CD4-positive, alpha-beta T cell treated with Interleukin-6 for 4 hours (primary cell): ENCODE measurements at regions not wholly inside any gene's neighbourhood (a gene's known extent, or its start where the extent isn't known, plus 50 kb on each side); places are given as distances from the start of the nearest gene placed in this dataset.

Source experiments
- DNase-seq: peaks from one replicate; pipeline ENCODE4 v3.0.0-alpha.2; 2020; ENCODE audit warnings: mixed read lengths

DNA sequence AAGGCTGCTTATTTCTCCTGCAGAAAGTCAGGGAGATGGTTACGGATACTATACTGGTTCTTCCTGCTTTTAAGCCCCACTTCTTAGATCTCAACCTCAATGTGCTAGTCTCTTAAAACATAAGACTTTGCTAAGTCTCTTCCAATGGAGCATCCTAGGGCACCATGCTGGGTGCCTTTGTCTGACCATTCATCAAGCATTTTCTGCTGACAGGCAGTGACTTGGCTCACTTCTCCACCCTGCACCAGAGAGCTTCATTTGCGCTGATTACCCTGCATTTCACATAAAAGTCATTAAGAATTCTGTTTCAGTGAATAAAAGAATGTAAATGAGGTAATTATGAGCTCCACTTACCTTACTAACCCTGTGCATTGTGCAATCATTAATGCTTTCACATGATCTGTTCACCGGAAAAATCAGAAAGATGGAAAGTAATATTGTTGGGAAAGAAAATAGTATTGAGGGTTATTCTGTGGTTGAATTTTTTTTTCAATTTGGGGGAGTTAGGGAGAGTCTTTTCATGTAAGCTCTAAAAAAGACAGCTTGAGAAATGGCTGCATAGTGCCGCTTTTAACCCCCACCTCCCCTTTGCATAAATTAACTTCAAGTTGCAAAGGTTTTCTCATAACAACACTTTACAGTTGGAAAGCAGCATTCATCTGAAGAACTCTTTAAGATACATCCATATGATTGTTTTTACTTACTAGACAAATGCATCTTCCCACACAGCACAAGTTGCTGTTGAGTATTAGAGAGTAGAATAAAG is 677.3 kb upstream of the KIRREL3 start:
- no peak for DNase-seq

DNA sequence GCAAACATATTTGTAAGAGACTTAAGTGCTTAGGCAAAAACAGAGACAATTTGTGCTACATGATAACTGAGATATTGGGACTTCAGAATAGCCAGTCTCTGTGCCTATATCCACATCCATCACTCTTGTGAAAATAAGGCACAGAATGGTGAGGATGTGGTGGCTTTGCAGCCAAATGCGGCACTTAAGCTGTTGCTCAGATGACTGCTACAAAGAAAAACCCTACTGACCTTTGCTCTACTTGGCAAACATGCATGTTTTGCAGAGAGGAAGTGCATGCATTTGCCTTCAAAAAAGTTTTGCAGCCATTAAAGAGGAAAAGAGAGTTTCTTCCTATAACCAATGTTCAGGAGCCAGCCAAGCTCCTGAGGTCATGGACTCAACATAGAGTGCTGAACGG is 675.0 kb upstream of the KIRREL3 start:
- no peak for DNase-seq

DNA sequence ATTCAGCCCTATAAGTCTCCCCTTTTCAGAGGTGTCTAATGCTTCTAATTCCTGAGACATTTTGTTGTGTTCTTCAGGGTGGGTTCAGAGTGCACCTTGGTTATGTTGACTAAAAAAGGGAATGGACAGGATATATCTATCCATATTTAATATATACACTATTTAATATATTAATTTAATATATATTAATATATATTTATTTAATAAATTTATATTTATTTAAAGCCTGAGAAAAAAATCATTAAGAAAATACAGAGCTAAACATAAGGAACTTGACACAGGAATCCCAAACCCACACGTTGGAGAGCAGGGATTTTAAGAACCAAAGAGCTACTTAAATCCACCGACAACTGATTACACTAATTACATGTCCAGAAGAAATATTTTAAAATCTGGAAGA is 674.2 kb upstream of the KIRREL3 start:
- DNase-seq = no peak

DNA sequence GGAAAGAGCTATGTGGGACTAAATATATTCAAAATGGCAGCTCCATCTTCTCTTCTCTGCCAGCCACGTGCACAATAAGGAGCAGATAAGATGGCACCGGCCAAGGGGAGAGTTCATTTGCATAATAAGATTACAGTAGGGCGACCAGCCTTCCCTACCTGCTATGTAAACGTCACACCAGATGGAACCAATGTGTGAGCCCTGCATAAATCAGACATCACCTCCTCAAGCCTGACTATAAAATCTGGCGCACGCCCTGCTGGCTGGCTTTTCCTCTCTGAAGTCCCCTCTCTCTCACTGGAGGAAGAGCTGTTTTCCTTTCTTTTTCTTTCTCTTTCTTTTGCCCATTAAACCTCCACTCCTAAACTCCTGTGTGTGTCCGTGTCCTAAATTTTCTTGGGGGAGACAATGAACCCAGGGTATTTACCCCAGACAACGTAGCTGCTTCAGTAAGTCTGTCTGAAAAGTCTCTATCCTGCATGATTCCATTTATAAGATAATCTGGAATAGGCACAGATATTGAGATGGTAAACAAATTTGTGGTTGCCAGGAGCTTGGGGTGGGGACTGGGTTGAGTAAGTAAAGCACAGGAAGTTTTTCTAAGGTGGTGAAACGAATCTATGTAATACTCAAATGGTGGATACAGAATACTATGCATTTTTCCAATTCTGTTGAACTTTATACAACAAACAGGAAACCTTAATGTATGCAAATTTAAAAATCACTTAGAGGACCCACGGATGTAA is 670.0 kb upstream of the KIRREL3 start:
- no peak for DNase-seq

DNA sequence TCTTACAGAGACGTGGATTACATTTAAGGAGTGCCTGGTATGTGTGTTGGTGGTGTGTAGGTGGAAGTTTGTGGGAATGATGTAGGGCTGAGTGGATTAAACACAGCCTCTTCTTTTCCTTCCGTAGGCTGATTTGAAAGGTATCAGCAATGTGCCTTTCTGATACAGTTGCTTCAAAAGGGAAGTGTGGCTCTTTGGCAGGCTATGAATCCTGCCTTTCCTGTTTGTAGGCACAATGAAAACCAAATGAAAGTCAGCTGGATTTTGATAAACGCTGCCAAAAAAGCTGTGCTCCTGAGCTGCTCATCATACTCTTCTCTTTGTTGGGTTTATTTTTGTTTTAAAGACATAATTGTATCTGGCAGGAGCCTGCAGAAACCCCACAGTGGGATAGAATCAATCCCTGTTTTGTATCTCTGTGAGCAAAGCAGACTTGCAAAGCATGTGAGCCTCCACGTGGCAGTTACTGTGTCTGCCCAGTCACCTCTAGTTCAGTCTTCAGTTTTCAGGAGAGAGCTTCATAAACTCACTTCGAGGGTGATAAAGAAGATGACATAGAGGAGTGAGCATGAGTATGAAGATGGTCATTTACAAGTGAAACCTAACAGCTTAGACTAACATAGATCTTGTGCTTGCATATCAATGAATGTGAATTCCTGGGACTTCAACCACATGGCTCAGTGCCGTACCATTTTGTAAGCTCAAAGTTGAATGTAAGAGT is 655.7 kb upstream of the KIRREL3 start:
- no peak for DNase-seq

DNA sequence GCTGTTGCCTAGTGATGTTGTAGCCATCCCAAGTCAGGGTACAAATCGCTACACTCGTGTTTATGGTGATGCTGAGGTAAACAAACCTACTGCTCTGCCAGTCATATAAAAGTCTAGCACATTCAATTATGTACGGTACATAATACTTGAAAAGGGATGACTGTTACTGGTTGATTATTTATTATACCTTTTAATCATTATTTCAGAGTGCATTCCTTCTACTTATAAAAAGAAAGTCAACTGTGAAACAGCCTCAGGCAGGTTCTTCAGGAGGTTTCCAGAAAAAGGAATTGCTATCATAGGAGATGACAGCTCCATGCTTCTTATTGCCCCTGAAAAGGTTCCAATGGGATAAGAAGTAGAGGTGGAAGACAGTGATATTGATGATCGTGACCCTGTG is 652.5 kb upstream of the KIRREL3 start:
- DNase-seq = no peak

DNA sequence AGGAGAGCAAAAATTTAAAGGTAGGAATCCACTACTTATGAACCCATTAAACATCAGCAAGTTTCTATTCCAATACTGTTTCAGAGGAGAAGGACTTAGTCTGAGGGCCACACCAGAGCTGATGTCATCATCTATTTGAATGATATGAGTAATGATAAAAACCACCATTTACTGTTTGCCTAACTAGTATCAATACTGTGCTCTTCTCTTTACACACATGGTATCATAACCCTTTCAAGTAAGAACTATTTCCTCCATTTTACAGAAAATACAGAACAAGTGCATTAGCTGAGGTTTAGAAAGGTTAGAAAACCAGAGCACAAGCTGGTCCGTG is 651.3 kb upstream of the KIRREL3 start:
- DNase-seq = no peak

DNA sequence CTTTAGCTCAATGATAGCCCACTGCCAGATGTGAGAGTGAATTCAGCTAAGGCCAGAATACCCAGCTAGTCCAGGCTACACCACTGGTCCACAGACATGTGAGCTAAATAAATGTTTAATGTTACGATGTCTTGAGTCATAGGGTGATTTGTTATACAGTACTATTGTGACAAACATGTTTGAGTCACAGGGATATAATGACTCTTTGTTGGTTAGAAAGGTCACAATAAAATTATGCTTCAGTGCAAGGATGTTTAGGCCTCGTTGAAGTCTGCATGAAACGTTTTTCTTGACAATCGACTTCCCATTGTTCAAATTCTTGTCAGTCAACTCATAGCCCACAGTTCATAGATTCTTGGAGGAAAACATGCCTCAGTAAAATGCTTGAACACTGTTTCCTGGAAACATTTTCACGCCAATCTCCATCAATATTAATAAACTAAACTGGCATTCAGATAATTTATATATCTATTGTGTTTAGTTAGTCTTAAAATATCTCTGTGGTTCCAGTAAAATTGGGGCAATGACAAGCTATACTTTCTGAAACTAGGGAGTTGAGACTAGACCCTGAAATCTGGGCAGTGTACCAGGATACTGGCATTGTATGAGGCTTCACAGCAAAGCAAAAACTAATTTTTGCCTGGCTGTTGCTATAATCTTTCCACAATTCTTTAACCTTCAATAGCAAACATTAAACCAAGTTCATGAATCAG is 650.8 kb upstream of the KIRREL3 start:
- DNase-seq = no peak

DNA sequence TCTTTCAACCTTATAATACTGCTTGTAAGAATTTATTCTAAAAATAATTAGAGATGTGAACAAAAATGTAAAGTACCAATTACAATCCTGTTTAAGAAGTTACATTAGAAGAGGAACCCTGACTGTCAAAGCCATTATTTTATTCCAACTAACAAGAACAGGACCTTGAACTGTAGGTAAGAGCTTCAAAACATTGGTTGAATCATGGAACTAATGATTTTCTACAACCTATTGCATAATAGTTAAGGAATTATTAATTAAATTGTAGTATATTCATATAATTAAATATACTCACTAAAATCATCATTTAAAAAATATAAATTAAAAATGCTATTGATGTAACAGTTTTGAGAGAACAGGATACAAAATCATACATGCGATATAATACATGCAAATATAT is 649.4 kb upstream of the KIRREL3 start:
- DNase-seq = no peak

DNA sequence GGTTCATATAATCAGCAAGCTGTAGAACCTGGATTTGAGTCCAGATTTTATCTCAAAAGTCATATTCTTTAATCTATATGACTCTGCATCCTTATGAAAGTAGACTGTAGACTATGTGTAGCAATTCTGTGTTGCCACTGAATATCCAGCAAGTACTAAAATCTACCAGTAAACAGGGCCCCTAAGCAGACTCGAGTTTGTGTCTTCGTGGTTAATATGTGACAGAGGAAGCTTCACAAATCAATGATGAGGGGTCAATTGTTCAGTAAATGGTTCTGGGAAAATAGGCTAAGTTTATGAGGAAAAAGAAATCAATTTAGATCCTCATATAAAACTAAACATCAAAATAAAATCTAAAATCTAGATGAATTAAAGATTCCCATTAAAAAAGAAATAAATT is 648.5 kb upstream of the KIRREL3 start:
- no peak for DNase-seq

DNA sequence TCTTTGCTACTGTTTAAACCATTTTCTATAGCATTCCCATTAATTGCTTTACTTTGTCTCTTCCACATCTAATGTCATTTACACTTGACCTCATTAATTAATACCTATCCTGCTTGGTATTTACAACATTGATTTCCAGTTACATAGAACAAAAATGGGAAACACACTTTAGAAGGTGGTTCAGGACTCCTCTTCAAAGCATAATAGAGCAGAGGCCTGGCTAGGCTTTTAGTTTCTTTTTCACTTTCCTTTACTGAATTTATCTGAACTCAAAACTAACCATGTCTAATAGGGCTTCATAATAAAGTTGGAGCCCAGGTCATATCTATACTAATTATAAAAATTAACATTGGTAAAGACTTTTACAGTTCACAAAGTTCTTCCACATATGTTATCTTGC is 648.0 kb upstream of the KIRREL3 start:
- DNase-seq = no peak

DNA sequence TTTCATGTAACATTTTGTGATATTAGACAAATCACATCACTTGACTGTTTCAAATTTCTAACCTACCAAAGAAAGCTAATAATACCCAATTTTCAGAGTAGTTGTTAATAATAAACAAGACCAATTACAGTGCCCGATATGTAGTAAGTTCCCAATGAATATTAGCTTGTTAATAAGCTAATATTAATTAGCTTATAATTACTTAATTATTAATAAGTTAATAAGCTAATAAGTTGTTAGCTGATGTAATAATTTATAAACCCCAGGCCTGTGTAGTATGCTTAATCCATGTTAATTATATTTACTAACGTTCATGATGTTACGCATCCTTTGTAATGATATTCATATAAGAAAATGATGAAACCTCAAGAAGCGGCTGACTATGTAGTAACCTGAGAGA is 643.8 kb upstream of the KIRREL3 start:
- no peak for DNase-seq

DNA sequence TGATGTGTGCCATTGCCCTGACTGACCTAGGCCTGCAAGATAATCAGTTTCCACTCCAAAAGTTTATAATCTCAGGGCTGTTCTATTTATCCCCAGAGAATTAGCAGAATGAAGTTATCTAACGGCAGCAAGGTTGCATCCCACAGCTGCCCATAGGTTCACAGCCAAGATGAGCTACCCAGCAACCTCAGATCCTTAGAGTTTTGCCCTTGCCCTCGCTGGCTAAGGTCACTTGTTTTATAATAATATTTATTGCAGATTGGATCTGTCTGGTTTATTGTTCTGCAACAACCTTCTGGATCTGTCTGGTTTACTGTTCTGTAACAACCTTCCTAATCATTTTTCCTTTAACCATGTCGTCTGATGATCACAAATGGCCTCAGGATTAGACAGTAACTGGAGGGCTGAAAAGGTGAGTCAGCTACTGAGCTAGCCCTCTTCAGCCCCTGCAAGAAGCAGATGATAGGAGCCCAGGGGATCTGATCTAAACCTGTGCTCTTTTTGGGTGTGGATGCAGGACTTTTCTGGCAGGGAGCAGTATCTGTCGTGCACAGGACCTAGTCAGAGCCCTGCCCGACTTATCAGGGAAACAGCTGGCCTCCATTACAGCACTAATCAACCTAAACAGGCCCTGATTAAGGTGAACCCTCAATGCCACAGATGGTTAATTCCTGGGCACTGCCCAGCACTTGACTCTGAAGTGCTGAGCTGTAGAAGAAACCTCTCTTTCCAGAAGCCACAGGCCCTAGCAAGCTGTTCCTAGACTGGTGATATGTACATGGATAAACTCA is 642.9 kb upstream of the KIRREL3 start:
- DNase-seq = no peak

DNA sequence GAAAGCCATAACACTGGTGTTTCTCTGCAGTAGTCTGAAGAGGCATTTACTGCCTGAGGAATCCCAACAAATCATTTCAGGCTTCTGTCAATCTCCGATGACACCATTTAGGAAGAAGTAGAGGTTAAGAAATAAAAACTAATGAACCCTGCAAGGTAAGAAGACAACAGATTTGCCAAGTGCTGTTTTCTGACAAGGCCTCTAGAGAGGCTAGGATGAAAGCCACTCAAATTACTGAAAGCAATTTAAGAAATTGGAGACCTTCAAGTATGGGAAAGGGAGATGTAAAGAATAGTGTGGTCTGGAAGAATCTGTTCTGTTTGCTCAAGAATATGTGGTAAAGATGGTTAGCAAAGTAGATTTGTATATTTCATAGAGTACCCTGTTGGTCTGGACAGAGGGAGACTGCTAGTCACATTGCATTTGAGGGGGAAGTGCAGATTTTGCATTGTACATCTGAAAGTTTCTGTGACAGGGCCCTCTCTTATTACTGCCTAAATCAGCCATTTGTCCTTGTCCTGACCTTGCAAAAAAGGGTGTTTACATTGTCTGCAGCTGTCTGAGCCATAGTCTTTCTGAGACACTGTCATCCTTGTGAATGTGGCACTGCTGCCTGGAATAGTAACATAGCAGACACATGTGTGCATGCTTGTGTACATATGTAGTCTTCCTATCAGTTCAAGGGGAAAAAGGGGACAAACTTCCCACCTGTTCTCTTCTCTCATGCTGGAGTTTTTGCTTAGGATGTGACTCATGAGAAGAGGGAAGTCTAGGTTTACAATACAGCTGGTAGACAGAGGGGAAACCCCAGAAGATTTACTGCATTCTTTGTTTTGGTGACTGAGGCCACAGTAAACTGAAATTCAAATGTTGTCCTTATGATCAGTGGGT is 640.2 kb upstream of the KIRREL3 start:
- DNase-seq = no peak

DNA sequence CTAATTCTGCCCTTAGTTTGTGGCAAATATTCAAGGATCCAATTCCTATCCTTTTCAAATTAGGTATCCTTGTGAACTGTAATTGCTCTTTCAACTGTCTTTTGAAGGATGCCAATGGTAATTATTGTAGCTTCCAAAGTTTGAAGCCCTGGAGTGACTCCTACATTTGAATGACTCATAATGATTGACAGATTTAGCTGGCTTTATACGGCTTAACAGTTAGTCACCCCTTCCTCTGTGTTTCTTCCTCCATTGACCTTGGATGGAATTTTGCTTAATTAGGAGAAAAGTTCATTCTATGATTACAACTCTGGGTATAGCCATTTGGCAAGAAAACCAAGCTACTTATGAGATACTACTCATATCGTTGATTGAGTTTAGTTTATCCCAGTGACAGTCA is 639.3 kb upstream of the KIRREL3 start:
- DNase-seq = no peak

DNA sequence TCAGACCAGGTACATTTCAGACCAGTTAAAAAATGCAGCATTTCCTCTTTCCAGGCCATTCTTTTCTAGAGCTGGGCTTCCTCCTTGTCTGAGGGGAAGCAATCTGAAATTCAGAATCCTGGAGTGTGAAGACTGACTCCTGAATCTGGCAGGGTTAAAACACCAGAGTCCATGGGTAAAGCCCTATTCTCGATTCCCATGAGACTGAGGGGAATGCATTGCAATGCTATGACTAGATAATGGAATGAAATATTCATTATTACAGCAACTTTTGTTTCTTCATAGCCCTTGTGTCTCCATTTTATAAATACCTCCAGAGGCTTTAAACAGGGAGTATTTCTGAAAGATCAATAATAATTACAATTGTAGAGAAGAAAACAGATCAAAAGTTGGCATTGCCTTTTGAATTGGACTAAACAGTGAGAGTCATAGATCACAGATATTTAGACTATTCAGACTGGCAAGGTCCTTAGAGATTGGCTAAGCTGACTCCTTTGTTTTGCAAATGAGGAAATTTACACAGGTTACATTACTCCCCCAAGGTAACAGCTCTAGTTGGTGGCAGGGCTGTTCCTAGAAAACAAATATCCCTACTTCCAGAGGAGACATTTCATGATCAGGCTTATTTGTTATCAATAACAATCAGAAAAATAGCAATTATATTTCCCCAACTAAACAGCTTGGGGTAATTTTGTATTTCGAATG is 632.6 kb upstream of the KIRREL3 start:
- DNase-seq = no peak

DNA sequence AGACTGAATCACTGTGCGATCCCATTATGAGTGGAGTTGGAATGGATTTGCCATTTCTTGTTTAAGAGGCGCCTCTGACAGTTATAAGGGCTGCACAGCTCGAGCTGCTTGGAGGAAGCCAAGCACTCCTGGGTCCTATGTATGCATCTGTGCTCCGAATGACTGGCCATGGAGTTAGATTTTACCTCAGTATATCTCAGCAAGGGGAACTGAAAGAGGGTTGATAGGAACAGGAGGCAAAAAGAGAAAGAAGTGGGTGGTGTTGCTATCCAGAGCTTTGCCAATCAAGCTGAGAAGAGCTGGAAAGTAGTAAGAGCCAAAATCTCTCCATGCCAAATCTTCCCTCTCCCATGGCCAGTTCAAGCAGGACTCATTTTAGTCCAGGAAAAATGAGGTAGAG is 632.0 kb upstream of the KIRREL3 start:
- DNase-seq = no peak

DNA sequence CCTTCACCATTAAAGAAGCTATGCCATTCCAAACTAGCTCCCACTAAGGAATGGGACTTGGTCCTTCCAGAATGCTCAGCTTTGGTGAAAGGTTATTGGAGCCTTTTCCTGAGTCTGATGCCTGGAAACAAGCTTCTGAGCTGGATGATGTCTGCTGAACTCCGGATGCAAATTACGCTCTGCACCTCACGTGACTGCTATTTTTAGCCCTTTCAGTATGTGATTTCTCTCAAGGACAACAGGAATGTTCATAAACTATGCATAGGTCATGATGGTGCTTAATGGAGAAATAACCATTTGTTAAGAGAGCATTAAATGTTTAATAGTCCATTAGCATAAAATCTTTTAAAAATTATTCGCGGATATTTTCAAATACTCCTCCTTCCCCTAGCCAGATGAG is 631.4 kb upstream of the KIRREL3 start:
- no peak for DNase-seq

DNA sequence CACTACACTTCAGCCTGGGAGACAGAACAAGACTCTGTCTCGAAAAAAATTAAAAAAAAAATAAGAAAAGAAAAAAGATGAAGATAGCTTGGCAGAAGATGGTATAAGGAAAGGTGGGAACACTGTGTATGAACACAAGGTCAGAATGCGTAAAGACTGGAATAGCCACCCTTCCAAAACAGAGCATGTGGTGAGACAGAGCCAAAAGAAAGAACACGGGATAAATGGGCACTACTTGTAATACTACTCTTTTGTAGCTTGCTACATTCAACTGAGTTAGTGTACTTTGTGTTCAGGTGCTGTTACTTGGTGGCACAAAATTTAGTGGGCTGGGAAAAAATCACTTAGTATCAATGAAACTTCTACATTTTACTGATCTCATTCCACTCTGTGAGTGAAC is 628.6 kb upstream of the KIRREL3 start:
- DNase-seq = no peak

DNA sequence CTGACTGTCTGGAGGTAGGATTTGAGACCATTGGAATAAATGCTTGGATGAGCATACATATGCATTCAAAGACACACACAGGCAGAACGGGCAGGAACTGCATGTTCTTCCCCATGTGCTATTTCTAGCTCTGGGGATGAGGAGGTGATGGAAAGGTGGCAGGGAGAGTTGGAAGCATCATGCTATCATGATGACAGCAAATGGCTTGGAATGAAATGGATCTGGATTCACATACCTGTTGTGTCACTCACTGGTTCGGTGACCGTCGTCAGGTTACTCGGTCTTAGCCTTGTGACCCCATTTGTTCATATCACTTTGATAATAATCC is 627.9 kb upstream of the KIRREL3 start:
- DNase-seq = no peak
